Immature natural killer cell (primary cell): ENCODE measurements at regions not wholly inside any gene's neighbourhood (a gene's known extent, or its start where the extent isn't known, plus 50 kb on each side); places are given as distances from the start of the nearest gene placed in this dataset.

Experiments
- DNase-seq, 3 donors: peaks; one replicate each; pipeline ENCODE4 v3.0.0; 2022; ENCODE audit warnings: mixed read lengths in 1 of 3
- H3K27ac Mint-ChIP-seq, 6 donors: one replicate each; pipeline ENCODE4 v1.8.0; 2020; ENCODE audit warnings: mixed read lengths in 6 of 6, mild to moderate bottlenecking in 5 of 6, inconsistent platforms in 4 of 6, moderate library complexity in 3 of 6
- H3K27me3 Mint-ChIP-seq, 3 donors: one replicate each; pipeline ENCODE4 v1.8.0; 2020 to 2021; ENCODE audit warnings: low read depth in 3 of 3, mild to moderate bottlenecking in 3 of 3, mixed read lengths in 3 of 3, moderate library complexity in 3 of 3, inconsistent platforms in 1 of 3
- H3K36me3 Mint-ChIP-seq, 3 donors: one replicate each; pipeline ENCODE4 v1.8.0; 2020; ENCODE audit warnings: mixed read lengths in 3 of 3, inconsistent platforms in 2 of 3, mild to moderate bottlenecking in 2 of 3
- H3K4me1 Mint-ChIP-seq, 2 donors: one replicate each; pipeline ENCODE4 v1.8.0; 2020; ENCODE audit warnings: inconsistent platforms in 2 of 2, mild to moderate bottlenecking in 2 of 2, mixed read lengths in 2 of 2, moderate library complexity in 1 of 2
- H3K4me3 Mint-ChIP-seq, 5 donors: one replicate each; pipeline ENCODE4 v1.8.0; 2020; ENCODE audit warnings: mild to moderate bottlenecking in 5 of 5, mixed read lengths in 5 of 5, inconsistent platforms in 3 of 5, moderate library complexity in 3 of 5
- H3K9me3 Mint-ChIP-seq, 6 donors: one replicate each; pipeline ENCODE4 v1.8.0; 2020; ENCODE audit warnings: mild to moderate bottlenecking in 6 of 6, mixed read lengths in 6 of 6, inconsistent platforms in 4 of 6, moderate library complexity in 3 of 6

DNA sequence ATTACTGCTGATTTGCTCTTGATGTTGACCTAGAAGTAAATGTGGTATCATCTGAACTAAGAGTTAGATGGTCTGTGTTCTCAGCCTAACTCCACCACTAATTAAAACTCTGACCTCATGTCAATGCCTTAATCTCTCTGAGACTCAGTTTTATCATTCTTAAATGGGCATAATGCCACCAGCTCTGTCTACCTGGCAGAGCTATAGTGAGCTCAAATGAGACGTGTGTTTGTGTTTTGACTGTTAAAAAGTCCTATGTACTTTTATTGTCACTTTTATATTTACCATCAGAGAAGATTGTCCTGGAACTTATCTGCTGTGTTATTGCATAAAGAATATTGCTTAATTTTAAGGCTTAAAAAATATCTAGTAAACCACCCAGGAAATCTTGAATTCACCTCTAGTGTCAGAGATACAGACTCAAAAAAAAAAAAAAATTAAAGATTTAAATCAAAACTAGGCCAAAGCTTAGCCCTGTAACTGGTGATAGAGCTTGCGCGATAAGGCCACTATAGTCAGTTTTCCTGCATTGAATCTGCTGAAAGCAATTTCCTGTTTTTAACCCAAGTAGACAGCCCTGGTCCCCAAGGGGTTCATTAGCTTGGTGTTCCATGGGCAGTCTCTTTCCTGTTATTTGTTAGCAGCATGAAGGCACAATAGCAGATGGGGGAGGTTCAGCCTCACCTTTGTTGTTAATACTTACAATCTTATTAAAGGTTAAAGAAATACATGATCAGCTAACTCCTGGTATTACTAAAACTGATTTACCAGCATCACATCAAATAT is 261.8 kb downstream of the ATP23 start:
- Mint-ChIP-seq H3K4me1 (no peaks in the 10 kb centered on the region), H3K36me3 (no peaks in the 10 kb centered on the region), H3K27me3 (peaks cover 2 to 8% (median 6%) of the 10 kb centered on the region in 3 donors), H3K27ac (no peak overlapping the region), H3K9me3 (no peaks in the 10 kb centered on the region), H3K4me3 (no peak overlapping the region)
- no peak for DNase-seq

DNA sequence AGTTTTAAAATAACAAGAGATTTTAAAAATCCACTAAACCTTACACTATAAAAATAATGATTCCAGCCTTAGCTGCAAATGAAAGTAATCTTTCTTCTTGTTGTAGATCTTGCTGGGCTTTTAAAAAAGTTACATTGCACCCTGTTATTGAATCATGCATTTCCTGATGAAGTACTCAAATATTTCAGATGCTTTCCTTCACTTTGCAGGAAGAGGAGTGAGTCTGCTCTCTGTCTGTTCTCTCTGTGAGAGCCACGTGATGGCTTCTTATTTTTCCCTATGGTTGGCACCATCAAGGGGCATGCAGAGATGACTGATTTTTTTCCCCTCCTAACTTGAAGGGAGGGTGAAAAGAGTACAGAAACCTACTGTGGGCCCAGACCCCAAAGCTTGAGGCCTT is 262.7 kb downstream of the ATP23 start:
- no peaks in the 10 kb centered on the region for H3K9me3 Mint-ChIP-seq
- DNase-seq: no peak
- H3K27ac Mint-ChIP-seq: no peak overlapping the region
- no peak overlapping the region for H3K4me3 Mint-ChIP-seq
- H3K4me1 Mint-ChIP-seq: no peaks in the 10 kb centered on the region
- no peaks in the 10 kb centered on the region for H3K36me3 Mint-ChIP-seq
- H3K27me3 Mint-ChIP-seq: peaks cover 2 to 8% (median 6%) of the 10 kb centered on the region in 3 donors

DNA sequence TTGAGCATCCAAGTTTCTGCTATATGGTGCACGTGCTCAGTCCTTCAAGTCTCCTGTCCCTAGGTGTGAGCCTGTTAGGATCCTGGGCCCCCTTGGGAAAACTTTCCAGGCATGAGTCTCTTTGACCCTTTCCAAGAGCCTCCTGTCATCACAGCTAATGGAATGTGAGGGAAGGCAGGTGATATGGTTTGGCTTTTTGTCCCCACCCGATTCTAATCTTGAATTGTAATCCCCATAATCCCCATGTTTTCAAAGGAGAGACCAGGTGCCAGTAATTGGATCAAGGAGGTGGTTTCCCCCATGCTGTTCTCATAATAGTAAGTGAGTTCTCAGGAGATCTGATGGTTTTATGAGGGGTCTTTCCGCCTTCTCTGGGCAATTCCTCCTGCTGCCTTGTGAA is 265.5 kb downstream of the ATP23 start:
- Mint-ChIP-seq H3K4me1 (no peaks in the 10 kb centered on the region), H3K27ac (no peak overlapping the region)

DNA sequence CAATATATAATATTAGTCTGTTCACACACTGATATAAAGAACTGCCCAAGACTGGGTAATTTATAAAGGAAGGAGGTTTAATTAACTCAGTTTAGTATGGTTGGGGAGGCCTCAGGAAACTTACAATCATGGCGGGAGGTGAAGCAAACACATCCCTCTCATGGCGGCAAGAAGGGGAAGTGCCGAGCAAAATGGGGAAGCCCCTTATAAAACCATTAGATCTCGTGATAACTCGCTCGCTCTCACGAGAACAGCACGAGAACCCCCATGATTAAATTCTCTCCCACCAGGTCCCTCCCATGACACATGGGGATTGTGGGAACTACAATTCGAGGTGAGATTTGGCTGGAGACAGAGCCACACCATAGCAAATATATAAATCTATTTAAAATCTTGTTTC is 269.8 kb downstream of the ATP23 start:
- peaks cover 0 to 4% (median 0%) of the 10 kb centered on the region in 6 donors for H3K9me3 Mint-ChIP-seq
- no peak overlapping the region for H3K4me3 Mint-ChIP-seq
- no peaks in the 10 kb centered on the region for H3K4me1 Mint-ChIP-seq
- no peak for DNase-seq
- no peaks in the 10 kb centered on the region for H3K36me3 Mint-ChIP-seq
- no peak overlapping the region for H3K27ac Mint-ChIP-seq
- H3K27me3 Mint-ChIP-seq: peaks cover 0 to 3% (median 0%) of the 10 kb centered on the region in 3 donors

More for the DNA sequence above, 265.5 kb downstream of the ATP23 start:
- no peak overlapping the region for H3K4me3 Mint-ChIP-seq
- H3K27me3 Mint-ChIP-seq: peaks cover 0 to 5% (median 3%) of the 10 kb centered on the region in 3 donors
- H3K9me3 Mint-ChIP-seq: no peaks in the 10 kb centered on the region
- H3K36me3 Mint-ChIP-seq: no peaks in the 10 kb centered on the region
- no peak for DNase-seq

DNA sequence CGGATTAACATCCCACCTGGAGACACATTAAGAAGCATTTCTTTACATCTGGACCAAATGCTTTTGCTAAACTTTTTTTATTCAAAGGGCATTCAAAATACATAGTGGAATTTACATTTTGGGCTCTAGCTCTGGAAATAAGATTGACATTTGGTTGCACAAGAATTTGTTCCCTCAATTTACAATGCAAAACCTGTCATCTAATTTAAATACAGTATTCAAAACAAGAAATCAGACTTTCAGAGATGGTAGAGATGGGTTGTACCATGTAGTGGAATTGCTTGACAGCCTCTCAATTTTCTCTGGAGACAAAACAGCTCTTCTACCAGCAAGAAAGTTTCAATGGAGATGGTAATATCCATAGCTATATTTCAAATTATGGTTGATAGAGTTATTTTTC is 275.8 kb downstream of the ATP23 start:
- no peak for DNase-seq
- Mint-ChIP-seq H3K27me3 (no peaks in the 10 kb centered on the region), H3K36me3 (no peaks in the 10 kb centered on the region), H3K4me3 (no peak overlapping the region), H3K27ac (no peak overlapping the region), H3K4me1 (no peaks in the 10 kb centered on the region), H3K9me3 (peaks cover 0 to 5% (median 0%) of the 10 kb centered on the region in 6 donors)

DNA sequence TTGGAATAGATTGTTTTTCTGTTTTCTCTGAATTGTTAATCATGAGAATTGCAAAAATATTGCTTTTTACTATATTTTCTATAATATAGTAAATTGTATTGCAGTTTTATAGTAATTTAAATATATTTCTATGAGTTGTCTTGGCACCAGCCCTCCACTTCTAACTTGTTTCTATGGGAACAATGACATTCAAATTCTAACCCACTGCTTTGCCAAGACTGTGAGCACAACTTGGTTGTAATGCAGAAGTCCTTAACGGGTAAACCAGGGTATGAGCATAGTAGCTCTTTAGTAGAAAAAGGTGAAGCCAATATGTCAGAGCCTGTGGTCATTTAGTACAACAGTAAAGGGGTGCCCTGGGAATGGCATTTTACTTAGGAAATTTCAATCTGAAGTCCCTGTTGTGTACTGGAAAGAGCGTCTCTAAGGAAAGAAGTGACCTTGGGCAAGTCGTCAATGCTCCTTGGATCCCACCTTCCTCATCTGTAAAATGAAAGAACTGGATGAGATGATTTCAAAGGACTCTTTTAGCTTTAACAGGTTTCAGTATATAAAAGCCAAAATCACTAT is 283.3 kb downstream of the ATP23 start:
- H3K36me3 Mint-ChIP-seq: no peaks in the 10 kb centered on the region

DNA sequence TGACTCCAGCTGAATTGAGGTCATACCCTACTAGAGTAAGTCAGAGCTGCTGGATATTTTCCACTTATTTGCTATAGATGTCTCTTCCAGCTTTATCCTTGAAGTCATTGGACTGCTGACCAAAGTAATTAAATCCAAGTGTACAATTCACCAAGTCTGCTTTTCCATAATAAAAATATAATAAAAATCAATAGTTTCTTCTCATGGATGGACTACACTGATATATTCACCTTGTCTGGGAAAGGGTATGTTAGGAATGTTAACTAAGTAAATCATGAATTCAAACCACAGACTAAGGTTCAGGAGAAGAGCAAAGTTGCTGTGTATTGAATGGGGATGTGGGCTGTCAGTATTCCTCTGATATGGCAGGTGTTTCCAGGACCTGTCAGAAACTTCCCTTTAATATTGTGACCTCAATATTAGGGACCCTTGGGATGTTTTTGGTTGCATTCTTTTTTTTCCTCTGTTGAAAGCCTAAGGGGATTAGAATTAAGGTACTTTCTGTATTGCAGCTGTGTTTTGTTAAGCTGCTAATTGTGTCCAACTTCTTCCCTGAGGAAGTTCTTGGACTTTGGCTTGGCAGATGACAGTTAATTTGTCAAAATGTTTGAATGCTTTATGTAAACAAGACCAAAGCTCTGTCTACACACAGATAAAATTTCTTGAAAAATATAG is 284.0 kb downstream of the ATP23 start:
- Mint-ChIP-seq H3K27ac (no peak overlapping the region), H3K4me1 (no peaks in the 10 kb centered on the region), H3K4me3 (no peak overlapping the region), H3K9me3 (peaks cover 0 to 7% (median 2%) of the 10 kb centered on the region in 6 donors), H3K27me3 (peaks cover 0 to 2% (median 0%) of the 10 kb centered on the region in 3 donors), H3K36me3 (no peaks in the 10 kb centered on the region)
- DNase-seq: no peak

More for the DNA sequence above, 283.3 kb downstream of the ATP23 start:
- no peak for DNase-seq
- Mint-ChIP-seq H3K27me3 (peaks cover 0 to 2% (median 0%) of the 10 kb centered on the region in 3 donors), H3K27ac (no peak overlapping the region), H3K9me3 (peaks cover 0 to 5% (median under 1%) of the 10 kb centered on the region in 6 donors), H3K4me3 (no peak overlapping the region), H3K4me1 (no peaks in the 10 kb centered on the region)

DNA sequence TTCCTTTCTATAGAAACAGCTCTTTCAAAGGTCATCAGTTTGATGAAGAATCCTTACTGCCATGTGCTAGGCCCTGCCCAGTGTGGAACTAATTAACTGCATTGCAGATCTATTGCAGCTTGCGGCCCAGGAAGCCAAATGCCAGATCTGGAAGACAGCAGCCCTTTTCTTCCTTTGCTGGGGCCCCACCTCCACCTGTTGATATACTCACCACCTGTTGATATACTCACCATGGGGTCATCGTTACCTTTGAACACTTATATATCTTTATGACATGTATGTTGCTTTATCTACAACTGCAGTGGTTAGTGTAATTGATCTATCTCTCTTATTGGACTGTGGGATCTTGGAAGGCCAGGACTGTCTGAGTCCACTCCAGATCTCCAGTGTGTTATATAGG is 292.5 kb downstream of the ATP23 start:
- no peak for DNase-seq
- H3K27me3 Mint-ChIP-seq: peaks cover 2 to 6% (median 5%) of the 10 kb centered on the region in 3 donors
- H3K4me1 Mint-ChIP-seq: no peaks in the 10 kb centered on the region
- H3K9me3 Mint-ChIP-seq: peaks cover 0 to 7% (median 2%) of the 10 kb centered on the region in 6 donors
- no peaks in the 10 kb centered on the region for H3K36me3 Mint-ChIP-seq
- H3K4me3 Mint-ChIP-seq: no peak overlapping the region
- H3K27ac Mint-ChIP-seq: no peak overlapping the region

DNA sequence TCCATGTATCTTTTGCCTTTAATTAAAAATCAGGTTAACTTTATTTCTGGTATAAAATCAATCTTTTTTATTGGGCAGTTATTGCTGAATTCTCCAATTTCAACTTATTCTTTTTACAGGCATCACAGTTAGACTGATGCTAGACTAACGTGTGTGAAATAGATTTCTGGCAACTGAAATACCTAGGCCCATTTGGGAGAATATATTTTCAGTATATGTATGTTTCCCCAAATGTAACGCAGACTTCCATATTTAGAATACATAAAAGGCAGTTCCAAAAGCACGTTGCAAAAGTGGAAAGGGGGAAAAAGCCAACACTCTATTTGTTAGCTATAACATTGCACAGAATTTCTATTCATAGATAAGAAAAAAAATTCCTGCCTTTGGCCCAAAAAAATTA is 297.0 kb downstream of the ATP23 start:
- peaks cover 3% of the 10 kb centered on the region in 3 donors for H3K27me3 Mint-ChIP-seq

DNA sequence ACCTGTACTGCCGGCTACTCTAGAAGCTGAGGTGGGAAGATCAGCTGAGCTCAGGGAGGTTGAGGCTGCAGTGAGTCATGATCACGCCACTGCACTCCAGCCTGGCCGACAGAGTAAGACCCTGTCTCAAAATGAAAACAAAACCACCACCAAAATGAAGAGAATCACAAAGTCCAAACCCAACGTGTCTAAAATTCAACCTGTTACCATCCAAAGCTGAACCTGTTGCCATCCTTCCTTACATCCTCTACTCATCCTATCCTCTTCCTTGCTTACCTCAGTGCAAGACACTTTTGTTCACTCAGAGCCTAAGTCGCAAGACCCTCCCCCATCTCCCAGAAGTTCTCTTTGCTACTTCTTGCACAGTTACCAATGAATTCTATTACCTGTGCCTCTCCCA is 299.7 kb downstream of the ATP23 start:
- no peak overlapping the region for H3K4me3 Mint-ChIP-seq
- H3K9me3 Mint-ChIP-seq: peaks cover 0 to 6% (median 0%) of the 10 kb centered on the region in 6 donors
- H3K4me1 Mint-ChIP-seq: no peaks in the 10 kb centered on the region
- no peak overlapping the region for H3K27ac Mint-ChIP-seq
- DNase-seq: no peak
- H3K27me3 Mint-ChIP-seq: peaks cover 3 to 6% (median 3%) of the 10 kb centered on the region in 3 donors
- H3K36me3 Mint-ChIP-seq: no peaks in the 10 kb centered on the region

More for the DNA sequence above, 297.0 kb downstream of the ATP23 start:
- H3K36me3 Mint-ChIP-seq: no peaks in the 10 kb centered on the region
- H3K27ac Mint-ChIP-seq: no peak overlapping the region
- peaks cover 0 to 6% (median 0%) of the 10 kb centered on the region in 6 donors for H3K9me3 Mint-ChIP-seq
- no peak overlapping the region for H3K4me3 Mint-ChIP-seq
- H3K4me1 Mint-ChIP-seq: no peaks in the 10 kb centered on the region
- DNase-seq: no peak

DNA sequence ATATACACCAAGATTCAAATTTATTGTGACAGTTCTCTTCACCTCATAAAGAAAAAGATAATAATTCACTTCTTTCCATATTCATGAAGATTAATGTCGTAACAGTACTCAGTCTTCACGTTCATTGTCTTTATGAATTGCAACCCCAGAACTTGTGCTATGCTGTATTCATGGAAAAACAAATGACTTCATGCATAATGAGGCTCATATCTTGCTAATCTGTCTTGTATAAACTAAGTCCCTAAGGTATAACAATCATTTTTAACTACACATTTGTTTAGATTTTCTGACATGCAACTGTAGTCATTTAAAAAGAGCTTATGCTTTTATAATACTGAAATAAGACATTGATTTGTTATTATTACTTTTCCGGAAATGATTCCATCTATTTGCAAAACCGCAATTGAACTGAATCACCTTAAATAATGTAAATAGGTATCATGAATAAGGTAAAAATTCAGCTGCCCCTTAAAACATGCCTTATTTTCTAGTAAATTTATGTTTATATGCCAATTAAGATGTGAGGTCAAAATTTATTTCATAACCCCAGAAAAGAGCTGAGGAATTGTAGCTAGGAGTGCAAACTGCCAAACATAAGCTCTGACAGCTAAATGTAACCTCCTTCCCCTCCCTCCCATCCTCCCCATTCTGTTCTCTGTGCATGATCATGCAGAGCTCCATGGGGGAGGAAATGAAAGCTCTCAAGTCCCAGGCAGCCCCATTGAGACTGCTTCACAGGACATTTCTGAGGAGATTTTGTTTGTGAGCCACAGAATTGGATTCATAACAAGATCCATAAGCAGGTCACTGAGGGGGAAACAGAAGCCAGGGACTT is 301.6 kb downstream of the ATP23 start:
- peaks cover 0 to 8% (median 0%) of the 10 kb centered on the region in 6 donors for H3K9me3 Mint-ChIP-seq
- no peak for DNase-seq
- peaks cover 1 to 5% (median 2%) of the 10 kb centered on the region in 3 donors for H3K27me3 Mint-ChIP-seq
- H3K36me3 Mint-ChIP-seq: no peaks in the 10 kb centered on the region
- H3K4me1 Mint-ChIP-seq: no peaks in the 10 kb centered on the region
- H3K27ac Mint-ChIP-seq: no peak overlapping the region
- H3K4me3 Mint-ChIP-seq: no peak overlapping the region

DNA sequence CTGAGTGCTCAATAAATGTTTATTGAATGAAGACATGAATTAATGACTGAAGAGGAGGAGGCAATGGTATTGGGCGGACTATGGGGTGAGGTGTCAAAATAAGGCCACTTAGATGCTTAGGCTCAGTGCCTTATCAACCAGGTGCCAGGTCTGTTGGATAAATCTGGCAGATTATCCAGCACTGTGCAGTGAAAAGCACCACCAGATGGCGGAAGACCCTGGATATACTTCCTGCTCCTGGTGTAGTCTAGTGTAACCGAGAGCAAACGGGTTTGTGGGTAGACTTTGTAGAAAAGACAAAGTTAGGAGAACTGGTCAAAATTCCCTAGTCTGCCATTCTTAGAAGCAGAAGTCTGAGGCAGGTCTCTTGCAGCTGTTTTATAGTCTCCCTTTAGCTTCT is 306.3 kb downstream of the ATP23 start:
- Mint-ChIP-seq H3K9me3 (peaks cover 0 to 5% (median under 1%) of the 10 kb centered on the region in 6 donors), H3K27me3 (peaks cover 2 to 3% (median 2%) of the 10 kb centered on the region in 3 donors), H3K4me1 (no peaks in the 10 kb centered on the region), H3K36me3 (no peaks in the 10 kb centered on the region), H3K4me3 (no peak overlapping the region), H3K27ac (no peak overlapping the region)
- no peak for DNase-seq

DNA sequence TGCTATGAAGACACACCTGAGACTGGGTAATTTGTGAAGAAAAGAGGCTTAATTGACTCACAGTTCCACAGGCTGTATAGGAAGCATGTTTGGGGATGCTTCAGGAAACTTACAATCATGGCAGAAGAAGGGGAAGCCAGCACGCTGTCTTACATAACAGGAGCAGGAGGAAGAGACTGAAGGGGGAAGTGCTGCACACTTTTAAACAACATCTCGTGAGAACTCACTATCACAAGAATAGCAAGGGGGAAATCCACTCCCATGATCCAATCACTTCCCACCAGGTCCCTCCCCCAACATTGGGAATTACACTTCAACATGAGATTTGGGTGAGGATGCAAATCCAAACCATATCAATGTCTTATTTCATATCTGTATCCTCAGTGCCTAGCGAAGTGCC is 307.2 kb downstream of the ATP23 start:
- H3K4me1 Mint-ChIP-seq: no peaks in the 10 kb centered on the region
- no peak for DNase-seq
- H3K27ac Mint-ChIP-seq: no peak overlapping the region
- H3K27me3 Mint-ChIP-seq: peaks cover 2 to 3% (median 2%) of the 10 kb centered on the region in 3 donors
- H3K9me3 Mint-ChIP-seq: peaks cover 0 to 5% (median under 1%) of the 10 kb centered on the region in 6 donors
- no peak overlapping the region for H3K4me3 Mint-ChIP-seq
- H3K36me3 Mint-ChIP-seq: no peaks in the 10 kb centered on the region
